HG03039 (cell line): ENCODE measurements at regions not wholly inside any gene's neighbourhood (a gene's known extent, or its start where the extent isn't known, plus 50 kb on each side); places are given as distances from the start of the nearest gene placed in this dataset.

Experiments used
- ATAC-seq: cut with Tn5 transposase; IDR thresholded peaks from one replicate; pipeline ENCODE4 v1.9.1; 2021; ENCODE audit warnings: mild to moderate bottlenecking, moderate library complexity; ENCODE audit not compliant: unreplicated experiment

DNA sequence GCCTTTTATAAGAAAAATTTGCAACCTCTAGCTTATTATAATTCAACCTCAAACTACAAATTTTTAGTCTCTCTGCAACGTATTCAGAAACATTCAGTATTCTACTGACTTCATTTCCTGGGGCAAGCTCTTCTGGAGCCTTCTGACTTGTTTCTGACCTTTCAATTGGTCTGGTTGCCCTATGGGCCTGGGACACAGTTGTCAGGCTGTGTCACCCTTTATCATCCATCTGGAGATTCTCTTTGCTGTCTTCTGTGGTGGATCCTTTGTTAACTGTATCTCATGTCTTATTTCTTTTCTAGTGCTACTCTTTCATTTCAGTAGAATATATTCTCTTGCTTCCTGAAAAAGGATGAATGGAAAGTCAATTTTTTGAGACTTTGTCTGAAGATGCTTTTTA, 55.1 kb upstream of the PGRMC2 start:
- ATAC-seq: no peak

DNA sequence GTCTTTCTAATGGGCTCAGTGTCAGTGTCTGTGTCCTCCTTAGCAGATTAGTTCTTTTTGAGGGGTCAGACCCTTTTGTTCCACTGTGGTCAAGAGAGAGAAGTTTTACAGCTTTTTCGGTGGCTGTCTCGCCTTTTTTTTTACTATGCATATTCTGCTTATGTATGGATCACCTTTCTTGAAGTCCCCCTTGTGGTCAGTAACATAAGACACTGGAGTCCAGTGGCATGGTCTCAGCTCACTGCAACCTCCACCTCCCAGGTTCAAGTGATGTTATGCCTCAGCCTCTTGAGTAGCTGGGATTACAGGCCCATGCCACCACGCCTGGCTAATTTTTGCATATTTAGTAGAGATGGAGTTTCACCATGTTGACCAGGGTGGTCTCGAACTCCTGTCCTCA, 54.0 kb upstream of the PGRMC2 start:
- no peak for ATAC-seq

DNA sequence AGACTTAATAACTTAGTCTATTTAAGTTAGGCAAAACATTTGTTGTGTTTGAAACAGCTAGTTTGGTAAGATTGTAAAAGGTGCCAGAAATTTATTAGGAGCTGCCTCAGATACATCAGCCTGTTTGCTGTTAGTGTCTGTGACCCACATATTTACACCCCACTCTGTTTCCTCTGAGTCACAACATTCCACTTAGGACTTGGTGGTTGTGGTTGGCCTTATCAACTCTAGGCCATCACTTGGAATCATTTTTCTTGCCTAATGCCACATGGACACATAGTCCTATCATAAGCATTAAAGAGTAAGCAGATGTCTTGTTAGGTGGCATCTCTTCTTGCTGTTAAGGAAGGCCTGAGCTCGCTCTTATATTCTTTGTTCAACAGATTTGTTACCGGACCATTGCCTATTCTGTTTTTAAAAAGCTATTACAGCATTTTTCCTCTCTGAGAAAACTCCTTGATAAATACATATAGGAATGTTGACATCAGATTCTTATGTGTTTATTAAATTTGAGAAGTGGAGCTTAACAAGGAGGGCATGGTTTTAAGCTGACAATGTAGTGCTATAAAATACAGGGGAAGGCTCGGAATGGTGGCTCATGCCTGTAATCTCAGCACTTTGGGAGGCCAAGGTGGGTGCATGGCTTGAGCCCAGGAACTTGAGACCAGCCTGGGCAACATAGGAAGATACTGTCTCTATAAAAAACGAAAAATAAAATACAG, 51.2 kb upstream of the PGRMC2 start:
- ATAC-seq: no peak

- no peak for ATAC-seq
These were observed 50.2 kb upstream of the PGRMC2 start for GRCh38 chr4:128337863-128338262.
